ENCODE measurements at regions not wholly inside any gene's neighbourhood (a gene's known extent, or its start where the extent isn't known, plus 50 kb on each side); places are given as distances from the start of the nearest gene placed in this dataset.

DNA sequence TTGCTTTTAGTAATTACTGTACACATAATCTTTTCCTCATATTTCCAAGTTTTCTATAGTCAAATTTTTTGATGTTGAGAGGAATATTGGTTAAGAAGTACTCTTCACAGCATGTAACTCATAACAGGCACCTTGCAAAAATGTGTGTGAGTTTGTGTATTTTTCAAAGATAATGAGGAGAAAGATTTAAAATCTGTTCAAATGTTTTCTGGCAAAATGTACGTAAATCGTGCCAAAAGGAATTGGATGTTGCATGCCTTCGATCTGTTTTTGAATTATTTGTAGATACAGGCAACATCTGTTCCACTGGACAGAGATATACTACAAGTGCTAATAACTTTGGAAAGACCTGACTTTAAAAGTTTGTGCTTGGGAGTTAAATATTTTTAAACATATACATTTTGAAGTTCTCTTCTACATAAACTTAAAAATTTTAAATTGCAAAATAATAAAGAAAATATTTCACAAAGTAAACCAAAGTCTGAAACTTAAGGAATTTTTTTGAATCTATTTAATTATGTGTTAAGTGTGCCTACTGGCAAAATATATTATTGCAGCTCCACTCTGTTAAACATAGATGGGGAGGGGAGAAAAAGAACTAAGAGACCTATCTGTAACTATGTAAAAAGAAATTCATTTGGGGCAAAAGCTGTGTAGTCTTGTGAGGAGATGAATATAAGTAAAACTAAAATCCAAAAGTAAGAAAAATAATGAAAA is 133.5 kb upstream of the UBE2E3 start:
- ChIA-PET POLR2A (ENCODE audit: low non-redundant PET) (no interaction called here), CTCF (no interaction called here)
- no peak for DNase-seq (ENCODE audit: low spot score)
- TF ChIP-seq, protein P1, sequence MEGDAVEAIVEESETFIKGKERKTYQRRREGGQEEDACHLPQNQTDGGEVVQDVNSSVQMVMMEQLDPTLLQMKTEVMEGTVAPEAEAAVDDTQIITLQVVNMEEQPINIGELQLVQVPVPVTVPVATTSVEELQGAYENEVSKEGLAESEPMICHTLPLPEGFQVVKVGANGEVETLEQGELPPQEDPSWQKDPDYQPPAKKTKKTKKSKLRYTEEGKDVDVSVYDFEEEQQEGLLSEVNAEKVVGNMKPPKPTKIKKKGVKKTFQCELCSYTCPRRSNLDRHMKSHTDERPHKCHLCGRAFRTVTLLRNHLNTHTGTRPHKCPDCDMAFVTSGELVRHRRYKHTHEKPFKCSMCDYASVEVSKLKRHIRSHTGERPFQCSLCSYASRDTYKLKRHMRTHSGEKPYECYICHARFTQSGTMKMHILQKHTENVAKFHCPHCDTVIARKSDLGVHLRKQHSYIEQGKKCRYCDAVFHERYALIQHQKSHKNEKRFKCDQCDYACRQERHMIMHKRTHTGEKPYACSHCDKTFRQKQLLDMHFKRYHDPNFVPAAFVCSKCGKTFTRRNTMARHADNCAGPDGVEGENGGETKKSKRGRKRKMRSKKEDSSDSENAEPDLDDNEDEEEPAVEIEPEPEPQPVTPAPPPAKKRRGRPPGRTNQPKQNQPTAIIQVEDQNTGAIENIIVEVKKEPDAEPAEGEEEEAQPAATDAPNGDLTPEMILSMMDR (conservative IDR thresholded peaks at IDR 0.05; ENCODE audit: low read depth), result no peak
- no peak overlapping the region for H3K27ac ChIP-seq

DNA sequence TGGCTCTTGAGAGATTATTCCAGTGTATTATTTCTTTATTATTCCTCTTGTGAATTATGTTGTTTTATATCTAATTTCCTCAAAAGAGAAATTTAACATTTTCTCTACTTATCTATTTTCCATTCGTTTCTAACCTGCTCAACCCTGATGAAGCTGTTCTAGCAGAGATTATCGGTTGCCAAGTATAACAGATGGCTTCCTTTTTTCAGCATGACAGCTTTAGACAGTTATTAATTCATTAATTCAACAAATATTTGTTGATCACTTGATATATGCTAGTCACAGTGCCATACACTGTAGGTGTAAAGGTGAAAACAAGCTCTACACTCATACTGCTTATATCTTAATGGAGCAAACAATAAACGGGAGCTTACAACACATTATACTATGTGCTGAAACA is 137.9 kb upstream of the UBE2E3 start:
- CTCF ChIA-PET, result interaction anchor here (0.6 to 0.7 kb wide), 2 partner anchors 61 to 291 kb away, joined by 3 to 4 read pairs; no protein-coding TSS in a partner anchor
- no peak overlapping the region for H3K27ac ChIP-seq
- TF ChIP-seq, protein P1 (conservative IDR thresholded peaks at IDR 0.05; ENCODE audit: low read depth), result no peak
- POLR2A ChIA-PET (ENCODE audit: low non-redundant PET), result no interaction called here
- no peak for DNase-seq (ENCODE audit: low spot score)

DNA sequence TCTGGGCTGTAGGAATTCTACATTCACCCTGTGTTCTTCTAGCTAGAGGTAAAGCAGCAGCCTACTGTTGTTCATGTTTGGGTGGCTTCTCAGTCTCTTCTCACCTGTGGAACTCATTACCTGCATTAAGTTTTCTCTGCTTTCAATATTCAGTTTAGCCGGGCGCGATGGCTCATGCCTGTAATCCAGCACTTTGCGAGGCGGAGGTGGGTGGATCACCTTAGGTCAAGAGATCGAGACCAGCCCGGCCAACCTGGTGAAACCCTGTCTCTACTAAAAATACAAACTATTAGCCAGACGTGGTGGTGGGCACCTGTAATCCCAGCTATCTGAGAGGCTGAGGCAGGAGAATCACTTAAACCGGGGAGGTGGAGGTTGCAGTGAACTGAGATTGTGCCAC is 139.8 kb upstream of the UBE2E3 start:
- no peak for DNase-seq (ENCODE audit: low spot score)
- CTCF ChIA-PET, result interaction anchor here (0.6 kb wide), 1 partner anchor 112 kb away, joined by 3 read pairs; no protein-coding TSS in a partner anchor
- no peak overlapping the region for H3K27ac ChIP-seq
- TF ChIP-seq, protein P1 (conservative IDR thresholded peaks at IDR 0.05; ENCODE audit: low read depth), result no peak
- POLR2A ChIA-PET (ENCODE audit: low non-redundant PET), result no interaction called here

DNA sequence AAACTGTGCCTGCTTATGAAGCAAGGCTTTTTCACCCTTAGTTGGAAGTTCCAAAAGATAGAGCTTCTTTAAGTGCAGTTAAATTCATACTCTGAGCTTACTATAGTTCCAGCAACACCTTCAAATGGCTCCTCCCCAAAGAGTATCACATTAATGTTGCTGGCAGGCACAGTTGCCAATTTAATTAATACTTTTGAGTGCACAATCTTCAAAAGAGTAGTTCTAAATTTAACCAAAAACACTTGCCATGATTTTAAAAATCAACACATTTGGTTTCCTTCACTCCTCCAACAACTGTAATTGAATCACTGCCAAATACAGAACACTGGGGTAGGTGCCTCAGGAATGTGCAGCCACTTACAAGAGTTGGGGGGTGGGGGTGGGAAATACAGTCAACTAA is 150.6 kb upstream of the UBE2E3 start:
- DNase-seq (ENCODE audit: low spot score), result no peak
- TF ChIP-seq, protein P1 (conservative IDR thresholded peaks at IDR 0.05; ENCODE audit: low read depth), result no peak
- ChIA-PET POLR2A (ENCODE audit: low non-redundant PET) (no interaction called here), CTCF (no interaction called here)
- H3K27ac ChIP-seq, result no peak overlapping the region

DNA sequence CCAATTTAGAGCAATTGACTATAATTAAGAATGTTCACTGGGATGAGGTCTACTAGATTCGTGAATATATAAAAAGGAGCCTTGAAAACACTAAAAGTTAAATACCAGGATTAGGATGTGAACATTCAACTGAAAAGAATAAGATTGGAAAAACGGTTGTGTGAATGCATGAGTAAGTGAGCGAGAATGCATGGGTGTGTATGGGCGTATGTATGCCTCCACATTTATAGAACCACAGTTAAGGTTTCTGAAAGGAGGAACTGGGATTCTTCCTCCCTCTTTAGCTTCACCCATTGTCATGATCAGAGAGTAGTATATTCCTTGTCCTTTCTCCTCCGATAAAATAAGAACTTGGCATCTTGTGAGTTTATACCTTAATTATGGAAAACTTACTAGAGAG is 151.1 kb upstream of the UBE2E3 start:
- CTCF ChIA-PET, result no interaction called here

DNA sequence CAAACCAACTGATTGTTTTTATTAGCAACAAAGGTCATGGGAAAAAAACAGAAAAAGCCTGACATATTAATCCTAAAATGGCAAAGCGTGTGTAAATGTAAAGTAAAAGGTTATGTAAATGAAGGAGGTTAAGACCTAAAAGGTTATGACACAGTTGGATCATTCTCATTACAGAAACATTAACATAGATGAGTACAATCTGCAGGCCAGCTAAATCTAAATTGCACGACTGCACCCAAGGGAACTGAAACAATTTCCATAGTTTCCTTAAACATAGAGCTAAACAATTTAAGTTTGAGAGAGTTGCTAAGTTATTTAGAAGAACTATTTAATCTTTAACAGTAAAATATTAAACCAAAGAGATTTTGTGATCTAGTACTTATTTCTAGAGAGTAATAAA is 151.6 kb upstream of the UBE2E3 start:
- no peak overlapping the region for H3K27ac ChIP-seq
- TF ChIP-seq, protein P1 (conservative IDR thresholded peaks at IDR 0.05; ENCODE audit: low read depth), result no peak
- POLR2A ChIA-PET (ENCODE audit: low non-redundant PET), result no interaction called here
- CTCF ChIA-PET, result interaction anchor here (0.6 kb wide), 1 partner anchor 271 kb away, joined by 3 read pairs; no protein-coding TSS in a partner anchor
- DNase-seq (ENCODE audit: low spot score), result no peak

More for the DNA sequence above, 151.1 kb upstream of the UBE2E3 start:
- TF ChIP-seq, protein P1 (conservative IDR thresholded peaks at IDR 0.05; ENCODE audit: low read depth), result no peak
- POLR2A ChIA-PET (ENCODE audit: low non-redundant PET), result no interaction called here
- no peak overlapping the region for H3K27ac ChIP-seq
- peak; percentile 55 for DNase-seq (ENCODE audit: low spot score)
